CD4-positive, CD25-positive, alpha-beta regulatory T cell (primary cell): ENCODE measurements at regions not wholly inside any gene's neighbourhood (a gene's known extent, or its start where the extent isn't known, plus 50 kb on each side); places are given as distances from the start of the nearest gene placed in this dataset.

Experiments
- ATAC-seq, 2 donors: fragments of 150-1000 bp; cut with Tn5 transposase; one replicate each; pipeline ENCODE4 v1.10.0; 2021; ENCODE audit warnings: low read depth in 2 of 2, moderate number of reproducible peaks in 2 of 2, moderate library complexity in 1 of 2
- DNase-seq, 3 donors: peaks; one replicate each; pipeline versions ENCODE4 v3.0.0 to v3.0.0-alpha.2; 2012 to 2022; ENCODE audit warnings: mixed read lengths in 1 of 3
- H3K27ac ChIP-seq: one replicate; pipeline ENCODE4 v1.7.0; 2013; ENCODE audit warnings: mild to moderate bottlenecking, low read length; ENCODE audit not compliant: insufficient read depth, poor library complexity, severe bottlenecking
- H3K27me3 ChIP-seq: one replicate; pipeline ENCODE4 v1.7.0; 2013; ENCODE audit warnings: low read length; ENCODE audit not compliant: control insufficient read depth, insufficient read depth
- H3K36me3 ChIP-seq: one replicate; pipeline ENCODE4 v1.7.0; 2013; ENCODE audit warnings: mild to moderate bottlenecking, low read length, moderate library complexity; ENCODE audit not compliant: control insufficient read depth, insufficient read depth
- H3K4me1 ChIP-seq: 2 replicates; pipeline ENCODE4 v1.7.0; 2013; ENCODE audit warnings: mild to moderate bottlenecking, low read length; ENCODE audit not compliant: insufficient read depth, control insufficient read depth, poor library complexity, severe bottlenecking
- H3K4me3 ChIP-seq: one replicate; pipeline ENCODE4 v1.7.0; 2013; ENCODE audit warnings: low read depth, mild to moderate bottlenecking, low read length, moderate library complexity
- H3K9me3 ChIP-seq, 2 experiments: 1 replicate in 1 of 2; 2 replicates in 1 of 2; pipeline ENCODE4 v1.7.0; 2013; ENCODE audit warnings: low read length in 2 of 2, mild to moderate bottlenecking in 1 of 2, moderate library complexity in 1 of 2; ENCODE audit not compliant: control insufficient read depth in 2 of 2
- H3K27ac Mint-ChIP-seq, 3 donors: one replicate each; pipeline ENCODE4 v1.8.0; 2020 to 2022; ENCODE audit warnings: mild to moderate bottlenecking in 3 of 3, mixed read lengths in 3 of 3, moderate library complexity in 2 of 3
- H3K27me3 Mint-ChIP-seq: one replicate; pipeline ENCODE4 v1.8.0; 2022; ENCODE audit warnings: mild to moderate bottlenecking, mixed read lengths
- H3K36me3 Mint-ChIP-seq: one replicate; pipeline ENCODE4 v1.8.0; 2020; ENCODE audit warnings: mixed read lengths
- H3K4me1 Mint-ChIP-seq, 4 donors: one replicate each; pipeline ENCODE4 v1.8.0; 2020 to 2022; ENCODE audit warnings: mixed read lengths in 4 of 4, mild to moderate bottlenecking in 1 of 4
- H3K4me3 Mint-ChIP-seq, 4 donors: one replicate each; pipeline ENCODE4 v1.8.0; 2020 to 2022; ENCODE audit warnings: mild to moderate bottlenecking in 4 of 4, mixed read lengths in 4 of 4, moderate library complexity in 3 of 4
- H3K9me3 Mint-ChIP-seq, 7 donors: one replicate each; pipeline ENCODE4 v1.8.0; 2020 to 2022; ENCODE audit warnings: mixed read lengths in 7 of 7, mild to moderate bottlenecking in 3 of 7, moderate library complexity in 2 of 7

DNA sequence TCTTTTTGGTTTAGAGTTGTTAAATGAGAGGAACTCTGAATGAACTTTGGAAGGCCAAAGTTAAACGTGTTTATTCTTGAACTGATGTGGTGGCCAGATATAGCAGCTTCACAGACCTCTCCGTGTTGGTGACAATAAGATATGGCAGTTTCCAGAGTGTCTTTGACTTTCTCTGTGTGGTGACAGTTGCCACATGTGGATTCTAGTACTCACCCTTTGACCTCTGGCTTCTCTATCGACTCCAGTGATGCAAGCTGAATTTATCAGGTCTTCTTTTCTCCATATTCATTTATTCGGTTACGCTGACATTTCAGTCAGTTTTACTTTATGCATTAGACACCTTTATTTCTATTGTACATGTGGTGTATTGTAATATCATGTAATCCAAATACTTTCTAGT is 1469.5 kb downstream of the SLITRK1 start:
- no peak for ATAC-seq
- H3K27me3 Mint-ChIP-seq = no peaks in the 10 kb centered on the region
- no peaks in the 10 kb centered on the region for H3K9me3 ChIP-seq

DNA sequence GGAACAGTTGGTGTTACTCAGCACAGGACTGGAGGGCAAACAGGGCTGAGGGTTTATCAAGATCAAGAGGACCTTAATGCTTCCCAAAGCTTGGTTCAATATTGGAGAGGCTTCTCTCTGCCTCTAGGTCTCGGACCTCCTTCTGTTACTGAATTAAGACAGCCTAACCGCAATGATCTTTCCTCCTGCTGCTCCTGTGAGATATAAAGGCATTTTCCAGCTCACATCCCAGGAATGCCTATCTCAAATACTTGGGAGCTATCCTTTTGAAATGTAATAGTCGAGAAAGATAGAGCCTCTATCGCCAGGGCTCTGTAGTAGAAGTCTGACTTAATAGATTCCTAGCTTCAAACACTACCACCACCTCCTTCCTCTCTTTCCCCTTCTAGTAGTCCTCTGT is 1475.0 kb downstream of the SLITRK1 start:
- H3K4me1 ChIP-seq = no peaks in the 10 kb centered on the region
- H3K27me3 ChIP-seq = no peaks in the 10 kb centered on the region

More for the DNA sequence above, 1469.5 kb downstream of the SLITRK1 start:
- Histone ChIP-seq H3K4me1 (no peaks in the 10 kb centered on the region), H3K36me3 (no peaks in the 10 kb centered on the region), H3K27me3 (no peaks in the 10 kb centered on the region), H3K4me3 (no peak overlapping the region), H3K27ac (no peak overlapping the region)
- Mint-ChIP-seq H3K27ac (no peak overlapping the region), H3K36me3 (no peaks in the 10 kb centered on the region), H3K4me1 (no peaks in the 10 kb centered on the region), H3K9me3 (peaks cover 0 to 18% (median 2%) of the 10 kb centered on the region in 7 donors), H3K4me3 (no peak overlapping the region)
- DNase-seq = no peak

DNA sequence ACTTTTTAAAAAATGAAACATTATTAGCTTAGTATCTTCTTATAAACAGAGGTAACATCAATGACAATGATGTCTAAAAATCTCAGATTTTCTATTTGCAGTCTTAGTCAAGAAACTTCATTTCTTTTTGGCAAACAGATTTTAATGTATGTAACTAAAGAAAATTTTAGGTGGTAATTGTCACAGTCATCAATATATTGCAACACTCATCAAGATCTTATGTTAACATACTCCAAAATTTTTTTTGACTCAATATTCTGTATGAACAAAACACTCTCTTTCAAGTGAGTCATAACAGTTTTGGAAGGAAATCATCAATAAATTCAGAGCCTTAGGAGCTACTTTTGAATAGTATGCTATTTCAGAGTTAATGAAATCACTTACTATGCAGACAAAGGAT is 1507.6 kb downstream of the SLITRK1 start:
- H3K4me3 Mint-ChIP-seq = no peak overlapping the region
- Histone ChIP-seq H3K27me3 (no peaks in the 10 kb centered on the region), H3K4me1 (no peaks in the 10 kb centered on the region), H3K4me3 (no peak overlapping the region), H3K9me3 (peaks cover 0 to 9% of the 10 kb centered on the region in 2 experiments), H3K27ac (no peak overlapping the region), H3K36me3 (no peaks in the 10 kb centered on the region)
- H3K27me3 Mint-ChIP-seq = no peaks in the 10 kb centered on the region
- no peaks in the 10 kb centered on the region for H3K36me3 Mint-ChIP-seq
- no peak for DNase-seq
- no peak for ATAC-seq
- H3K4me1 Mint-ChIP-seq = no peaks in the 10 kb centered on the region
- no peak overlapping the region for H3K27ac Mint-ChIP-seq
- peaks cover 0 to 15% (median 7%) of the 10 kb centered on the region in 7 donors for H3K9me3 Mint-ChIP-seq

More for the DNA sequence above, 1475.0 kb downstream of the SLITRK1 start:
- no peaks in the 10 kb centered on the region for H3K27me3 Mint-ChIP-seq
- no peak overlapping the region for H3K27ac ChIP-seq
- H3K9me3 ChIP-seq = peaks cover 0 to 4% of the 10 kb centered on the region in 2 experiments
- DNase-seq (no peak), ATAC-seq (no peak)
- H3K4me3 Mint-ChIP-seq = no peak overlapping the region
- H3K27ac Mint-ChIP-seq = no peak overlapping the region
- H3K4me3 ChIP-seq = no peak overlapping the region
- H3K9me3 Mint-ChIP-seq = peaks cover 0 to 24% (median 5%) of the 10 kb centered on the region in 7 donors
- no peaks in the 10 kb centered on the region for H3K4me1 Mint-ChIP-seq
- no peaks in the 10 kb centered on the region for H3K36me3 Mint-ChIP-seq
- no peaks in the 10 kb centered on the region for H3K36me3 ChIP-seq

DNA sequence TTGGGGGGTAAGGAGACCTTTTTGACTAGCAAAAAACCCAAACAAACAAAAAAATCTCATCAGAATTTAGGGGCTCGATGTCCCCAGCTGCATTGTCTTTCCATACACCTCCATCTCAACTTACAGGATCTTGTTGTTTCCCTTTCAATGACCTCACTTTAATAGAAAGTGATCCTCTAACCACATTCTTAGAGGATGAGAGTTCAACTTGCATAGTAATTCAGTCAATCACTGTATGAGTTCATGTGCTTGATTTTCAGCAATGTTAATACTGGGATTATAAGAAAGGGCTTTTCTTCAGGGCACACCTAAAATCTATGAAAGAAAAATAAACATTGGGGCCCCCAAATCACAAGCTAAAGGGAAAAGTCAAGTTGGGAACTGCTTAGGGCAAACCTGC is 1512.0 kb downstream of the SLITRK1 start:
- H3K27ac ChIP-seq = no peak overlapping the region
- H3K27me3 Mint-ChIP-seq = no peaks in the 10 kb centered on the region
- no peak overlapping the region for H3K27ac Mint-ChIP-seq
- DNase-seq = no peak
- H3K36me3 ChIP-seq = no peaks in the 10 kb centered on the region
- H3K36me3 Mint-ChIP-seq = no peaks in the 10 kb centered on the region
- peaks cover 0 to 13% (median 3%) of the 10 kb centered on the region in 7 donors for H3K9me3 Mint-ChIP-seq
- peaks cover 0 to 12% of the 10 kb centered on the region in 2 experiments for H3K9me3 ChIP-seq
- no peaks in the 10 kb centered on the region for H3K27me3 ChIP-seq
- H3K4me1 Mint-ChIP-seq = no peaks in the 10 kb centered on the region
- H3K4me3 Mint-ChIP-seq = no peak overlapping the region
- ATAC-seq = no peak
- no peaks in the 10 kb centered on the region for H3K4me1 ChIP-seq
- no peak overlapping the region for H3K4me3 ChIP-seq

DNA sequence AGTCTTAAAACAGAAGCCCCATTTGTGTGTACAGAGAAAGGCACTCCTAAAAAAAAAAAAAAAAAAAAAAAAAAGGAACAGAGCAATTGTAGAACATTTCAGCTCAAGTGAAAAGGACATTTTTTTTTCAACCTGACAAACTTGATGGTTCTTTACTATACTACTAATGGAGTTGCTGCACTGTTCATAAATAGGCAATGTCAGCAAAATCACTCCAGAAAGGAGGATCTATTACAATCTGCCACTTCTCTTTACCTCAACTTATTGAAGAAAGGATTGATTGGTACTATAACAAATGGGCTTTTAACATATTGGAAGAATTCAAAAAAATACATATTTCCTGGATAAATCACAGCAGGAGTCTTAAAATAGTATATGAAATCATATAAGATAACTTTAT is 1517.7 kb downstream of the SLITRK1 start:
- no peaks in the 10 kb centered on the region for H3K27me3 Mint-ChIP-seq
- DNase-seq (no peak), ATAC-seq (no peak)
- H3K27ac Mint-ChIP-seq = no peak overlapping the region
- Histone ChIP-seq H3K4me3 (no peak overlapping the region), H3K27ac (no peak overlapping the region), H3K9me3 (peaks cover 0 to 1% of the 10 kb centered on the region in 2 experiments), H3K4me1 (no peaks in the 10 kb centered on the region), H3K36me3 (no peaks in the 10 kb centered on the region), H3K27me3 (no peaks in the 10 kb centered on the region)
- no peaks in the 10 kb centered on the region for H3K36me3 Mint-ChIP-seq
- peaks cover 0 to 13% (median 3%) of the 10 kb centered on the region in 7 donors for H3K9me3 Mint-ChIP-seq
- no peaks in the 10 kb centered on the region for H3K4me1 Mint-ChIP-seq
- H3K4me3 Mint-ChIP-seq = no peak overlapping the region

DNA sequence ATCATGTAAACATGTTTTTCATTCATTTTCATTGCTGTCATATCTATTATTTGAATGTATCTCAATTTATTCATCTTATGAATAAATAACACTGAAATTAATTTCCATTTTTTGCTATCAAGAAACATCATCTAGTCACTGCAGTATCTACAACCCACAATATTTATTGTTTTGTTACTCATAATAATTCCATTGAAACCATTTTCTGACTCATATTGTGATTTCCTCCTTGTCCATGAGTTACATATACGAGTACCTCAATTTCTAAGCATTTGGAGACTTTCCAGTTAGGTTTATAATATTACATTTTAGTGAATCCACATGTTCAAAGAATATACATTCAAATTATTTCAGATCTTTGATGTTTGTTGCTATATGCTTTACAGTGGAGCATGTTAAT is 1524.0 kb downstream of the SLITRK1 start:
- H3K4me1 Mint-ChIP-seq = no peaks in the 10 kb centered on the region
- no peaks in the 10 kb centered on the region for H3K4me1 ChIP-seq
- H3K9me3 Mint-ChIP-seq = peaks cover 0 to 18% (median 3%) of the 10 kb centered on the region in 7 donors
- no peak overlapping the region for H3K27ac ChIP-seq
- H3K36me3 ChIP-seq = no peaks in the 10 kb centered on the region
- no peaks in the 10 kb centered on the region for H3K9me3 ChIP-seq
- no peaks in the 10 kb centered on the region for H3K36me3 Mint-ChIP-seq
- no peak overlapping the region for H3K4me3 ChIP-seq
- no peak overlapping the region for H3K4me3 Mint-ChIP-seq
- H3K27me3 Mint-ChIP-seq = no peaks in the 10 kb centered on the region
- H3K27ac Mint-ChIP-seq = no peak overlapping the region
- DNase-seq (no peak), ATAC-seq (no peak)
- no peaks in the 10 kb centered on the region for H3K27me3 ChIP-seq

DNA sequence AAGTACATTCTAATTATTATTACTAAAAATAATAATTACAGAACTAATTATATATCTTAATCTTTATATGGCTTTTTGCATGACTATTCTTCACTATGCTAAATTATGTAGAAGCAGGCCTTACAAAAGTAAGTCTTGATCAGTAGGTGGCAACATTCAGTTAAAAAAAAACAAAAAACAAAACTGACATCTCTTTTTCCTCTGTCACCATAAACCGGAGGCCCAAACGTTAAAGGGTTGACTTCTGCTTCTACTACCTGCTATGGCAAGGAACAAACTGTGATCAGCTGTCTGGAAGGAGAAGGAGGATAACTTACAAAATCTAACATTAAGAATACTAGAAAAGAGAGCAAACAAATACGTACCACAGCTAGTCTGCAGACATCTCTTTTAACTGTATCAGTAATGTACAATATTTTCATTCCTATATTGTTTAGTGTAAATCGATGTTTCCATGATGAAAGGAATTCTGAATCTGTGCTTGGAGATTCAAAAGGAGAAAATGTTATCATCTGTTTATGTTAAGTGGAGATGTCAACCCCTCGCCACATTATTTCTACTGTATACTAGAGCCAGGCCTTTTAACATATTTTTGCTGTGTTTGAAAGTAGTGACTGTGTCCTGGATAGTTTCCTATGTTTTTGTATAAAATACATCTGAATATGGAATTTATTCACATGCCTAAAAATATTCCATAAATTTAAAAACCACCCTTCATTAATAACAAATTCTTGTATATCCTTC is 1525.4 kb downstream of the SLITRK1 start:
- ATAC-seq (no peak), DNase-seq (no peak)
- H3K36me3 Mint-ChIP-seq = no peaks in the 10 kb centered on the region
- no peaks in the 10 kb centered on the region for H3K9me3 ChIP-seq
- no peaks in the 10 kb centered on the region for H3K36me3 ChIP-seq
- no peaks in the 10 kb centered on the region for H3K4me1 ChIP-seq
- H3K4me3 Mint-ChIP-seq = no peak overlapping the region
- H3K27me3 Mint-ChIP-seq = no peaks in the 10 kb centered on the region
- no peaks in the 10 kb centered on the region for H3K27me3 ChIP-seq
- no peak overlapping the region for H3K27ac ChIP-seq
- no peak overlapping the region for H3K4me3 ChIP-seq
- peaks cover 0 to 18% (median 3%) of the 10 kb centered on the region in 7 donors for H3K9me3 Mint-ChIP-seq
- no peaks in the 10 kb centered on the region for H3K4me1 Mint-ChIP-seq
- H3K27ac Mint-ChIP-seq = no peak overlapping the region

DNA sequence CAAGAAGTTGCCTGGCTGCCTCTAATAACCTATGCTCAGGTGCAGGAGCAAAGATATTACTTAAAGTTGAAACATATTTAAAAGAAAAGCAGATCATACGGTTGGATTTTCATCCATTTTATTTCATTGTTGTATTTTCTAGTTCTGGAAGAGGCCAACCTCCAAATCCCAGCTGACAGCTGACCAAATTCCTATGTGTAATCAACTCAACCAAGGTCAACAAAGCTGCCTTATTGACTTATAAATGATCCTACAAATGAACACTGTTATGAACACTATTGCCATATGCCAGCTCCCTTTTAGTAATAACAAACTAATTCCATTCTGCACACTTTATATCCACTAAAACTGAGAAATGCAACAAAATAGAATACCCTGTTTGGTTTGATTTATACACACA is 1537.4 kb downstream of the SLITRK1 start:
- no peaks in the 10 kb centered on the region for H3K9me3 ChIP-seq
- no peak overlapping the region for H3K4me3 Mint-ChIP-seq
- H3K27ac ChIP-seq = no peak overlapping the region
- DNase-seq (no peak), ATAC-seq (no peak)
- no peaks in the 10 kb centered on the region for H3K4me1 ChIP-seq
- H3K36me3 ChIP-seq = no peaks in the 10 kb centered on the region
- no peaks in the 10 kb centered on the region for H3K4me1 Mint-ChIP-seq
- peaks cover 0 to 16% (median 4%) of the 10 kb centered on the region in 7 donors for H3K9me3 Mint-ChIP-seq
- H3K27ac Mint-ChIP-seq = no peak overlapping the region
- H3K27me3 ChIP-seq = no peaks in the 10 kb centered on the region
- no peaks in the 10 kb centered on the region for H3K36me3 Mint-ChIP-seq
- H3K27me3 Mint-ChIP-seq = no peaks in the 10 kb centered on the region
- no peak overlapping the region for H3K4me3 ChIP-seq
